MM.1S (cell line): ENCODE measurements at regions not wholly inside any gene's neighbourhood (a gene's known extent, or its start where the extent isn't known, plus 50 kb on each side); places are given as distances from the start of the nearest gene placed in this dataset.

Source experiments
- CTCF ChIP-seq: fragments of 300-600 bp; sonication (generic); IDR thresholded peaks from 2 replicates; pipeline ENCODE4 v1.5.1; 2016; ENCODE audit warnings: antibody characterized with exemption, low read length, mixed read lengths
- EZH2 ChIP-seq: fragments of 300-600 bp; sonication (generic); optimal IDR thresholded peaks from 2 replicates; pipeline ENCODE3; 2017; ENCODE audit warnings: low read depth, mild to moderate bottlenecking, antibody characterized with exemption, low read length, mixed read lengths

- TF ChIP-seq EZH2 (no peak), CTCF (no peak)
Measured at GRCh38 chr1:99554727-99555126, 91.2 kb upstream of the PALMD start.
